Uterus (tissue), 2 donors: ENCODE measurements at regions not wholly inside any gene's neighbourhood (a gene's known extent, or its start where the extent isn't known, plus 50 kb on each side); places are given as distances from the start of the nearest gene placed in this dataset.

ENCODE experiments used
- CTCF ChIP-seq, 4 experiments: fragments of 200-600 bp in 2 of 4; fragments of 450-650 bp in 2 of 4; sonication (generic) in 2 of 4; IDR thresholded peaks; one replicate each; pipeline ENCODE4 v1.5.1; 2016 to 2019; ENCODE audit warnings: antibody characterized with exemption in 4 of 4, mild to moderate bottlenecking in 2 of 4, moderate library complexity in 1 of 4
- POLR2A ChIP-seq, 2 donors: fragments of 450-650 bp; IDR thresholded peaks; one replicate each; pipeline ENCODE4 v1.6.1; 2016; ENCODE audit warnings: antibody characterized with exemption in 2 of 2, mild to moderate bottlenecking in 1 of 2, moderate library complexity in 1 of 2

- TF ChIP-seq CTCF (IDR thresholded peaks at IDR 0.05) (no peak), POLR2A (IDR thresholded peaks at IDR 0.05) (no peak)
Observed at GRCh38 chr15:97890307-97890706, 70.2 kb upstream of the ARRDC4 start.
